Islet precursor cell (in vitro differentiated cells): ENCODE measurements at regions not wholly inside any gene's neighbourhood (a gene's known extent, or its start where the extent isn't known, plus 50 kb on each side); places are given as distances from the start of the nearest gene placed in this dataset.
"Not testable (repeated sequence)": the region's sequence is repeated elsewhere in the genome, so short reads cannot be mapped to it uniquely, and the experiment has no call there.

Source experiments
- DNase-seq: peaks from one replicate; pipeline ENCODE4 v3.0.0-alpha.2; 2018

DNA sequence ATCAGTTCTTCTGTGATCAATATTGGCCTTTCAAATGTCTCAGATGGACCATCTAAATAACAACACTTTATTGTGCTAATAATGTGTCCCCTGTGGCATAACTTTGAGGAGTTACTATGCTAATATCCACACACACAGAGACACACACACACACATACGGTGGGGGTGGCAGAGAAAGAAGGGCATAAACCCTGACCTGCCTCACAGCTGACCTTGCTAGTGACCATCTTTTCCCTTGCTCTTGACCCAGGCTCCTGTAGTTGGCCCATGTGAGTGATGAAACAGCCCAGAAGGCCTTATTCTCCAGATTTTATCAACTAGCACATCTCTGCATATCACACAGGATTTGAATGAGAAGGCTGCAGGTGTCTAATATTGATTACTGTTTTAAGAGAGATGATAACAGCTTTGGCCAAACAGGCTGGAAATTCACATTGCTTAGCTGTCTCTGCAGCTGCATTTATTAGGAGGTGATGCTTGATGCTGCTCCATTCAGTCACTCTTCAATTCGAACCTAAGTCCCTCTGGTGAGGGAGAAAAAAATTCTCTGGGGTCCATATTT lies 176.4 kb downstream of the ACTR3 start:
- no peak for DNase-seq

DNA sequence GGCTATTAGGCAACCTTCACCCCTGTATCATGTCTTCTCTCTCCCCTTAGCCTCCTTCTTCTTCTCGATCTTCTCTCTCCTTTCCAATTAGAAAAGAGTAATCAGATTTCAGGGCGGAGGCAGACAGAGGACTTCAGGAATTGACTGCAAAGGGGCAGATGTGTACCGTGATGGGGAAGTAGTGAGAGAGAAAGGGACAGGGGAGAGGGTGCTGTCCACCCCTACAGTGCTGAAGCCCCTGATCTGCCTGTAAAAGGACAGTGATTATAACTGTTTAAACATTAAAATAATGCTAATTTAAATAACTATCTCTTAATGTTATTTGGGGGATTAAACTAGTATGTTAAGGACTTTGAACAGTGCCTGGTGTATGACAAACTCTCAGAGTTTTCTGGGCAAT lies 178.5 kb downstream of the ACTR3 start:
- DNase-seq: peak; percentile 63

DNA sequence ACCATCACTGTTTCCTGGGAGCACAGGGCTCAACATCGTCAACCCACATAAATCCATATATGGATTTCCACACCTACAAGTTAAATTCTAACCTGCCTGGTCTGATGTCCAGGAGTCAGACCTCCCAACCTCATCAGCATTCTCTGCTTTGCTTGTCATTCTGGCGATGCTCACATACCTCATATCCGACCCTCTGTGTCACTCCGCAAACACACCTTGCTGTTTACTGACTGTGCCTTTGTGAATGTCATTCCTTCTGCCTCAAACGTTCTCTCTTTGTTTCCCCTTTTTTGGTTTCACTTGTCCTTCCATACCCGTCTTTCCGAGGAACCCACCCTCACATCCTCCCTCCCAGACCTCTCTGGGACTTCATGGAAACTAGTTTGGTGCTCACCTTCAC lies 187.1 kb downstream of the ACTR3 start:
- DNase-seq: no peak

DNA sequence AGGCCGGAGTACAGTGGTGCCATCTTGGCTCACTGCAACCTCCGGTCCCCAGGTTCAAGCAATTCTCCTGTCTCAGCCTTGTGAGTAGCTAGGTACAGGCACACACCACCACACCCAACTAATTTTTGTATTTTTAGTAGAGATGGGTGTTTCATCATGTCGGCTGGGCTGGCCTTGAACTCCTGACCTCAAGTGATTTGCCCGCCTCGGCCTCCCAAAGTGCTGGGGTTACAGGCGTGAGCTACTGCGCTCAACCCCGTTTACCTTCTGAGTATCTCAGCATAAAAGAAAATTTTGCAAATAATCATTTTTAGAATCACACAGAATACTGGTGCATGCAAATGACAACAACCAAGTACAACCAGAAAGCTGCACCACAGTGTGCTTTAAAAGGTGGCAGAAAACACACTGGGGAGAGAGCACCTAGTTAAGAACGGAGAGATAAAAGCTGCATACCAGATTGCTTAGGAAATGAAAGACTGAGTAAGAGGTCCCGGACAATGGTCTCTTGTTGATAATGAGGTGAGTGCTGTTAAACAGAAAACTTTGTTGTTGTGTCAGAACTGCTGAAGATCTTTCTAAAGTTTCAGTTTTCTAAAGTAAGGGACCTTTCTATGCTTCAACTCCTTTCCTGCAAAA lies 189.6 kb downstream of the ACTR3 start:
- DNase-seq: no peak

DNA sequence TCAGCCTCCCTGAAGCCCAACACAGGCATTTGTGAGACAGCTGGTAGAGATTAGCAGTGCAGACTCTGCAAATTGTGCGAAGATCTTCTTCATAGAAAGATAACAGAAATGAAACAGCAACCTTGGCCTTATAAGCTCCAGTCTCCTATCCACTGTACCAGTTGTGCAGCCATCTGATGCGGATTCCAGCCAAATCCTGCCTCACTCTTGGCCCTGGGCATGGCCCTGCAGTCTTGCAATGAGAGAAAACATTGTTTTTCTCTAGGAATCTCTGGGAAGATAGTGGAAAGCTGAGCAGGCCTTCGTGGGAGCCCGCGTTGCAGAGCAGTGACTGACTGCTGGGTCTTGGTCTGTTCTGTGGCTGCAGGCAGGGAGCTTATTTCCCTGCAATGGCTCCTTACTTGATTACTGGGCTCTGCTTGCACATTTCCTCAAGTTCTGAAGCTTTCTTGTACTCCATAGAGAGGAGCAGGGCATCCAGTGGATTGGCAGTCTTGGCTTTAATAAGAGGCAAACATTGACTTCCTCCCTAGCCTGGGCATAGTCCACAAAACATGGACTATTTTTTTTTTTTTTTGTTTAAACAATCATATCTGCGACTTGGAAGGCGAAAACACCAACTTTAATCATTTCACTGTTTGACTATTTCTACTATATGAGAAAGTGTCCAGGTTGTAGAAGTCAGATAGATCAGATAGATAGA lies 193.0 kb downstream of the ACTR3 start:
- DNase-seq: no peak

DNA sequence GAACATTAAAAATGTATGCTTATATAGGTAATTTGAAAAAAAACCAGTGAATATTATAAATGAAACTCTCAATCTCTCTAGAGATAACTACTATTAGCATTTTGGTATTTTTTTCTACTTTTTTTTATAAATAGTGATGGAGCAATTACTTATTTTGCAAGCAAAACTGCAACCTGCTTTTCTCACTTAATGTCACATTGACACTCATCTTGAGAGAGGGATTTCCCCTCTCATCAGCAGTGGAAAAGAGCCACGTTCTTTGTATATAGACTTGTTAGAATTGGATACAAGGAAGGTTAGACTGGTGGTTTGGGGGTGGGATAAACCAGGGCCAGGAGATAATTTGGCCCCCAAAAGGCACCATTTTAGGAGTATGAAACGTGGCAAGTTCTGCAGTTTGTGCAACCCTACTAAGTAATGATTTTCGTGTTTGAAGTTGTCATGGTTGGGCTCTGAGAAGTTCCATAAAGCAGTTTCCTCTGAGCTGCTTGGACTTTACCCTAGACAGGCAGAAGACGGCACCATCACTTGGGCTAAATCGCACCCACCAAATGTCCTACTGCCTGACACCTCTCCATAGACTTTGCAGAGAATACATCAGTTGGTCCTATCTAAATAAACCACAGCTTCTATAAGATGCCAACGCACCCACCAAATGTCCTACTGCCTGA lies 194.0 kb downstream of the ACTR3 start:
- no peak for DNase-seq

DNA sequence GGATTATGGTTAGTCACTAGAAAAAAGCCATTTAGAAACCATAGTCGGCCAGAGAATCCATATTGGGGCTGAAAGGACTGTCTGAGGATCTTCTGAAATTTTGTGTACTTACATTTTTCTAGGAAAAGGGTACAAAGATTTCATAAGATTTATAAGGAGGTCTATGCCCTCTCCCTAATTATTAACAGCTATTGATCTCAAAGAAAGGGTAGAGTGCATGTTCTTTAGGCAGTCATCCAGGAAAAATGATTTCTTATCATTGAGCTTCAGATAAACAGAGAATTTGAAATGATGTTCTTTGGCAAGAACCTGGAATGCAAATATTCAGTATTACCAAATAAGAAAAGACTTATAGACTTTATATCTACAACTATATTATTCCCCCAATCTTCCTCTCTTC lies 195.3 kb downstream of the ACTR3 start:
- DNase-seq: no peak

DNA sequence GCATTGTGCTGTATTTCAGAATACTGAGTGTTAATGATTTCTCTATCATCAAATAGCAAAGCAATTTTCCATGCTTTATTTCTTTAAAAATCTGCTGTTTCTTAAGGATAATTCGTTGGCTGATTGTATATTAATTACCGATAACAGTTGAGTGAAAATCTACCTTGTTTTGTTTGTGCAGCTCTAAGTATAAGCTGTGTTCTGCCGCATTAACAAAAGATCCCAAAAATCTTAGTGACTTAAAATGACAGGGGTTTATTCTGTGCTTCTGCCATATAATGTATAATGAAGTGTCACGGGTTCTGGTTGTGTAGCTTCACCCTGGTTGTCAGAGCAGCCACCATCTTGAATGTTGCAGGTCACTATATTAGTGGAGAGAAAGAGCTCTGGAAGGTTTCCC lies 196.1 kb downstream of the ACTR3 start:
- no peak for DNase-seq

DNA sequence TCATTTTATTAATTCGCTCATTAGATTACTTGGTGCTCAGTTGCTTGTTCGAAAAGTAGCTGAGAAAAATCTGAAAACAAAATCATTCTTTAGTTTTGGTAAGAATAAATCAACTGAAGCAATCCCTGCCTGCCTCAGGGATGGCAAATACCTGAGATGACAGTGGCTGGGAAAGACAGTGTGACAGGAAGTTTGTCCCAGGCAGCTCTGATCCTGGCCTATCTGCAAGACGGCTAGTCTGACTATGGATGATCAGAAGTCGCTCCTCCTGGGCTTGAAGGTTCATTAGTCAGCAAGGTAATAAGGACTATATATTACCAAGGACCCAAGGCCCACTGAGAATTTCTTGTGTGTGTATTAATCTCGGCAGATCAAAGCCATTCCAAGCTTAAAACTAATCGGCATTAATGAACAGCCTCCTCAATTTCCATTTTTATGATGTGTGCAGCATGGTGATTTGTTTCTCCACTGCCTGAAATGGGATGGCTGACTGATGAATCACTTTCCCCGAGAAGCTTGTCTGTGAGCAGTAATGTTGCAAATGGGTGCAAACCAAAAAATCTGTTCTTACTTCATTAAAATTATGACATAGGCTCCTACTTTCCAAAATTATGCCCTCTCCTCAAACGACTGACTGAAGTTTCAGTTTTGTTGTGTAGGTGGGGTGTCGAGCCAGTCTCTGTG lies 199.9 kb downstream of the ACTR3 start:
- peak; percentile 80 for DNase-seq

DNA sequence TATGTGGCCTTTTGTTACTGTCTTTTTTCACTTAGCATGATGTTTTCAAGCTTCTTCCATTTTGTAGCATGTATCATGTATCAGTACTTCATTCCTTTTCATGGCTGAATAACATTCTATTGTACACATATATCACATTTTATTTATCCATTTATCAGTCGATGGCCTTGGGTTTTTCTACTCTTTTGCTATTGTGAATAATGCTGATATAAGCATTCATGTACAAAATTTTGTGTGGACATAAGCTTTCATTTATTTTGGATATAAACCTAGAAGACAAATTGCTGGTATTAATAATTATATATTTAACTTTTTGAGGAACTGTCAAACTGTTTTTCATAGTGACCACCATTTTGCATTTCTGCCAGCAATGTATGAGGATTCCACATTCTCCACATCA lies 201.1 kb downstream of the ACTR3 start:
- DNase-seq: no peak

DNA sequence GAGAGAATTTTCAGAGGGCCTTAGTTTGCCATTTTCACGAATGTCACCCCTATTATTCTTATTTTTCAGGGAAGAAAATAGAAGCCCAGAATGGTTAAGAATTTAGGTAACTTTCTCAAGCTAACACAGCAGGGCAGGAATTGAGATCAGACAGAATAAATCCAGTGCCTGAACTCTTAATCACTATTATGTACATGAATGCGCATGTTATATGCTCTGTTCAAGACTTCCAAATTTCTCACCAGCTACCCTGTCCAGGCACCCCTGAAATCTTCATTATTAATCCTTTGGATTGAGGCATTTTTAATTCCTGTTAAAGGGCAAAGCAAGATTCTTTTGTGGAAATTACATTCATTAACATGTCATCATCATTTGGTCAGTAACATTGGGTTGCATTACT lies 218.4 kb downstream of the ACTR3 start:
- no peak for DNase-seq

DNA sequence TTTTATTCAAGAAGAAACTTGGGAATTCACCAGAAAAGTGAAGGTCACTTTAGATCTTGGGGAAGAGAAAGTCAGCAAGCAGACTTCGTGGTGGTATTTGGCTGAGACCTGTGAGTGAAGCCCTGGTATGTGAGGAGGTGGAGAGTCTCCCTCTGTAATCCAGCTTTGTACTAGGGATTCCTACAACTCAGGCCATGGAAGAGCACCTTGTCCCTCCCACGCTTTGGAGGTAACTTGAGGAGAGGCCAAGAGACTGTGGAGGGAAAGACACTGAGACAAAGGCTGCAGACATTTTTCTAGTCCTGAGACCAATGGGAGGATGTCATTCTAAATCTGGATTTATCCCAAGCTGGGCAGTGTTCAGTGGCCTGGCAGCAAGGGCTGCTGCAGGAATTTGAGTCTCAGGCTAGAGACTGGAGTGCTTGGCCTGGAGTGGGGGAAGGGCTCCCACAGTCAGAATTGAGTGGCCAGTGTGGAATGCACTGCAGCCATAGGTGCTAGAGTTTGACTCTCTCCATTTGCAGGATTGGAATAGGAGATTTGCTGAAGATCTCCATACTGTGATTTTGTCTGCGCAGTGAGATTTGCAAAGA lies 219.0 kb downstream of the ACTR3 start:
- DNase-seq: peak; percentile 77

DNA sequence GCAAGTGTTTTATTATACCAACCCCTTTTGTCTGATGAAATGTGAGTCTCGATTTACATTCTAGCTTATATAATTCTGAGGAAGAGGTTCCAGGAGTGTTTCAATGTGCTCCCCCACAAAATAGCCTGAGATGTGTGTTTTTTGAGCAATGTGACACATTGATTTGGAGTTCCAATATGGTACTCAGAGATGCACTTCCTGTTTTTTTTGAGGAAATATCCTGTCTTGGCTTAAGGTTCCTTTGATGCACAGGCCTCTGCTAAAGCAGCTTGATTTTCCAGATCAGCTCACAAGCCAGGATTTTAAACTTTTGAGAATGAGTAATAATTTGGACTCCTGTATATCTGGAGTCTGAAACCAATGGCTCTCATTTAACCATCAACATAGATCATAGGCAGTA lies 221.4 kb downstream of the ACTR3 start:
- no peak for DNase-seq

DNA sequence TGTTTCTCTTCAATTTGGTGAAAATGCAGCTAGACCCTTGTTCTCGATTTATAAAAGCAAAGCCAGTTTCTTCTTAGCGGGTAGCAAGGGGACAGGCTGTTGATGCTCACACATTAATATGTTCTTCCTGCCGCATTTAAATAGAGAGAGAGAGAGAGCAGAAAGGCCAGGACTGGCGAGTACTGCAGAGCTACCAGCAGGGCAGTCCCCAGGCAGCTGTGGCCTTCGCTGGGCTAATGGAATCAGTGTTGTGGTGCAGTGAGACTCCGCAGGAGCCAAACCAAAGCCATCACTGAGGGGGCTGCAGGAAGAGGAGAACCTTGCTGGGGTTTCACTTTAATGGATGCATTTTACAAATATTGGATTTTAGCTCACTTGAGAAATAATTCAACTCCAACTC lies 223.6 kb downstream of the ACTR3 start:
- DNase-seq: no peak

DNA sequence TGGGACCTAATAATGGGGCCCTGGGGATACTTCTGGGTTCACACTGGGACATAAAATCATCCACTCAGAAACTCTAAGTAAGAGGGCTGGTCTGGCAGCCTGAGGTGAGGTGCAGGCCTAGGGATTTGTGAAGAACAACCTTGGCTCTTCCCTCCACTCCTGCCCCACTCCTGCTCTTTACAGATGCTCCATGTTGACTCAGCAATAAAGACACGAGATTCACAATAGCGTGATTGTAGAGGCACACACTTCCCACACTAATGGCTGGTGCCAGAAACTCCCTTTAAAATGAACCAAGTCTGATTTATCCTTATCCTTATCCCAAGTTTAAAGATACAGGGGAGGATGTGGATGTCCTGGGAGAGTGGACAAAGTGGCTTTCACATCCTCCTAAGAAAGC lies 228.2 kb downstream of the ACTR3 start:
- DNase-seq: no peak

DNA sequence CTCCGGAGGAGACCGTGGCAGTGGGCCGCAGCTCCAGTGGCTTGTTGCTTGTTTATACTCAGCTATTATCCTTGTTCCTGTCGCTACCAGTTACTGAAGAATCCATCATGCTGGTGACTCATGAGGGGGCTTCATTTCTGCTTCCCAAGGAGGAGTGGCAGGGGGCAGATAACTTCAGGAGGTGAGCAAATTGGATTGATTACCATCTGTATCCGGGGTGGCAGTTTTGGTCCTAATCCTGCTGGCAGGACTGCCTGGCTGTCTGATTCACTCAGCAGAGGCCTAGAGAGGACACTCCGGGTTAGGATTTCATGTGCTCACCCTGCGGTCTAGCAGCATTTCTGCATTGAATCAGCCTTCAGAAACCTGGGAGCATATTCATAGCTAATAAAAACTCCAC lies 230.0 kb downstream of the ACTR3 start:
- DNase-seq: no peak

DNA sequence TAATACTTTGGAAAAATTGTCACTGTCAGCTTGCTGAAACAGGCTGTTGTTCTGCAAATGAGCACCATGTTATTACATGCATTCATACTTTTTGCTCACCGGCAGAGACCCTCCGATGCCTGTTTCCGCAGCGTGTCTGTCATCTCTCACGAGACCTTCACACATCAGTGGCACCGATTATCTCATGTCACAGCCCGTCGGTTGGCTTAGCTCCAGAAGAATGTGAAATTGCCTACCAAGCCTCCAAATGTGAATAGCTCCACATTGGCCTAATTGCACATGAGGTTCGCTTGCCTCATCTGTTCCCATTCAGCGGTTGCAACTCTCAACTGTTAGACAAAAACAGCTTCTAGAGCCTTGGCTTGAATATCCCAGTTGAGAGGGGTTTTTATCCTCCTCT lies 233.0 kb downstream of the ACTR3 start:
- no peak for DNase-seq

DNA sequence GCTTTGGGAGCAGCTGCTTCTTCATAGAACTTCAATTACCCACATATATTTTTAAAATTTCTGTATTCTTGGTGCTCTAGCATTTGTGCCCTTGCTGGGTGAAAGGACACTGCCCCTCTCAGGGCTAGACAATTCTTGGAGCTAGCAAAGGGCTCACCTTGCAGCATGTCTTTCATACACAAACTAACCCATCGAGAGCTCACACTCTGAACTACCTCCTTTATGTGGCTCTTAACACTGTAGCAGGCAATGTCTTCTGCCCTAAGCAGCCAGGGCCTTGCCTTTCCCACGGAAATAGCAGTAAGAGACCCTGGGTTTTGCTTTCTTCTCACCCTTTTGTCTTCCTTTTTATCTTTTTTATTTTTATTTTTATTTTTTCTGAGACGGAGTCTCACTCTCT lies 234.0 kb downstream of the ACTR3 start:
- no peak for DNase-seq

DNA sequence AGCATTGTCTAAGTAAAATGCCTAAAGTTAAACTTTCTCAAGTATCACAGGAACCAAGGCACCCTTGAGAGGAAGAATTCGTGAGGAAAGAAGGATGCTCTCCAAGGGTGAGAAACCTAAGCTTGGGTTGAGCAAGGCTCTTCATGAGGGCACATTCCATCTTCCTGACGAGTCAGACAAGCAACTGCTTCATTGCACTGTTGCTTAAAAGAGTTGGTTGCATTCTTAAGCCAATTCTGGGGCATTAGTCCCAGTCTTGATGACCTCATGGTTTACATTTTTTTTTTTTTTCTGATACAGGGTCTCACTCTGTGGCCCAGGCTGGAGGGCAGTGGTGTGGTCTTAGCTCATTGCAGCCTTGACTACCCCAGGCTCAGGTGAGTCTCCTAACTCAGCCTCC lies 237.5 kb downstream of the ACTR3 start:
- DNase-seq: no peak

DNA sequence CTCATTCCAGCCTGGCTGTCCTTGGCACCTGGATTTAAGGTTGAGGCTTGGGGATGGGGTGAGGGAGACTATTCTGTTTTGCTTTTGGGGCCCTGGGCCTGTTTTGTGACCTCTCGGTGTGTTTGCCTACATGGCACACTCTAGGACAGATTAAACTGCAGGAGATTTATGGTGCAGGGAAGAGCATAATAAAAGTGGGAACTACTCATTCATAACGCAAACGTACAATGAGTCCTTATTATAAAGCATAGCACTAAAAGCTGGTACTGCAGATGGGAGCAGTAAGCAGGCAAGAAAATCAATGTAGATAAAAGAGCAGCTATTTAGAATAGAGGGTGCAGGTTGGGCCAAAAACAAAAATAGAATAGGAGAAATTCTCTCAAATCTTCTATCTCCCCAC lies 238.4 kb downstream of the ACTR3 start:
- no peak for DNase-seq

DNA sequence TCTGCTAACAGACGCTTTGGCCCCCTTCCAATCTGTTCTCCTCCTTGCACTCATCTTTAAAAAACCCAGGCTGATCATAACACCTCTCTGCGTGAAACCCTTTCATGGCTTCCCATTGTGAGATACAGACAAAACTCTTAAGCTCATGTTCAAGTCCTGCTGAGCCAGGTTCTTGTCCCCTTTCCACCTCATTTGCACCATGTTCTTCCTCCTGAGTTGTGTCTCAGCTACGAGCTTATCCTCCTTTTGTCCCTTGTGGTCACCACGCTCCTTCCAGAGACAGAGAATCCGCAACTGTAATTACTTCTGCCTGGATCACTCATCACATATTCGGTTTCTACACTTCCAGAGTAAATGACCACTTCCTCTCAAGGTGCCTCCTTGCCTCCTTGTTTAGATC lies 238.8 kb downstream of the ACTR3 start:
- no peak for DNase-seq

DNA sequence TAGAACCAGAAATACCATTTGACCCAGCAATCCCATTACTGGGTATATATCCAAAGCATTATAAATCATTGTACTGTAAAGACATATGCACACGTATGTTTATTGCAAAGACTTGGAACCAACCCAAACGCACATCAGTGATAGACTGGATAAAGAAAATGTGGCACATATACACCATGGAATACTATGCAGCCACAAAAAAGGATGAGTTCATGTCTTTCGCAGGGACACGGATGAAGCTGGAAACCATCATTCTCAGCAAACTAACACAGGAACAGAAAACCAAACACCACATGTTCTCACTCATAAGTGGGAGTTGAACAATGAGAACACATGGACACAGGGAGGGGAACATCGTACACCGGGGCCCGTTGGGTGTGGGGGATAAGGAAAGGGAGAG lies 242.2 kb downstream of the ACTR3 start:
- DNase-seq: not testable (repeated sequence)

DNA sequence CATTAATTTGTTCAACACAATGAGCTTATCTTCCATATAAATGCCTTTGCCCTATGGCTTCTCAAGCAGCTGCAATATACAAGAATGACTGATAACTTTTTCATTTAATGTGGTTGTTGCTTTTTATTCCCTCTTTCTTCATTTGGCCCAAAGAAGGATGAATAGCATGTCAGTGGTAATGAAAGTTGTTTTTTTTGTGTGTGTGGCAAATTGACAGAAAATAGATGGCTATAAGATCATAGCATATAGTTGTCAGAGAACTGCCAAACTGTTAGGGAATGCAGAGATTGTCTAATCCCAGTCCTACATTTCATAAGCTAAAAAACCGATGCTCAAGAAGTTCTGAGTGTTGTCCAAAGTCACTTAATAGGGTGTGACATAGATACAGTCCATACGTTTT lies 244.3 kb downstream of the ACTR3 start:
- DNase-seq: no peak
